Sigmoid colon (tissue), 4 donors: ENCODE measurements at regions not wholly inside any gene's neighbourhood (a gene's known extent, or its start where the extent isn't known, plus 50 kb on each side); places are given as distances from the start of the nearest gene placed in this dataset.

Source experiments
- EP300 ChIP-seq, 4 donors: sonication (generic); formaldehyde crosslinking; IDR thresholded peaks; one replicate each; pipeline ENCODE4 v1.6.1; 2017; ENCODE audit warnings: antibody characterized with exemption in 4 of 4
- POLR2A ChIP-seq, 2 donors: fragments of 450-650 bp; IDR thresholded peaks; one replicate each; pipeline ENCODE4 v1.6.1; 2016; ENCODE audit warnings: antibody characterized with exemption in 2 of 2, mild to moderate bottlenecking in 2 of 2, moderate library complexity in 2 of 2
- TF ChIP-seq, protein P1 (sequence below), 4 experiments: fragments of 450-650 bp in 3 of 4; fragments of 200-600 bp in 1 of 4; IDR thresholded peaks; one replicate each; pipeline ENCODE4 v1.5.1; 2016 to 2019; ENCODE audit warnings: antibody characterized with exemption in 4 of 4, mild to moderate bottlenecking in 3 of 4, moderate library complexity in 2 of 4

DNA sequence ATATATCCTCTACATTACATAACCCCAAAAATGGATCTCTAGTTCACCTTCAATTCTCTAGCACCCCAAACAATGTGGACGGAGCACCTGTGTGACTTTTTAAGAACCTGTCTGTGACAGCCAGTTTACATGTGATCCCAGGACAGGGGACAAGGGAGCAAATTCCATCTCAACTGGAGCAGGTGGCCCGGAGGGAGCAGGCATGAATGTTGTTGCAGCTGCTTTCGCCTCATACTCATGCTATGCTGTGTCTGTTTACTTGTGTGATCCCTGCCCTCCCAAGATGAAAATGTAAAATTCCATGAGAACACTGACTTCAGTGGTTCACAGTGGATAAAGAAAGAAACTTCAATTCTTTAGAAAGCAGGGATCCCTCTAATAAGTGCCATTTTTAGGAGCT, 600.3 kb downstream of the CDH26 start:
- no peak for TF ChIP-seq POLR2A (IDR thresholded peaks at IDR 0.05)
- TF ChIP-seq EP300 (IDR thresholded peaks at IDR 0.05), result no peak
- TF ChIP-seq, protein P1, sequence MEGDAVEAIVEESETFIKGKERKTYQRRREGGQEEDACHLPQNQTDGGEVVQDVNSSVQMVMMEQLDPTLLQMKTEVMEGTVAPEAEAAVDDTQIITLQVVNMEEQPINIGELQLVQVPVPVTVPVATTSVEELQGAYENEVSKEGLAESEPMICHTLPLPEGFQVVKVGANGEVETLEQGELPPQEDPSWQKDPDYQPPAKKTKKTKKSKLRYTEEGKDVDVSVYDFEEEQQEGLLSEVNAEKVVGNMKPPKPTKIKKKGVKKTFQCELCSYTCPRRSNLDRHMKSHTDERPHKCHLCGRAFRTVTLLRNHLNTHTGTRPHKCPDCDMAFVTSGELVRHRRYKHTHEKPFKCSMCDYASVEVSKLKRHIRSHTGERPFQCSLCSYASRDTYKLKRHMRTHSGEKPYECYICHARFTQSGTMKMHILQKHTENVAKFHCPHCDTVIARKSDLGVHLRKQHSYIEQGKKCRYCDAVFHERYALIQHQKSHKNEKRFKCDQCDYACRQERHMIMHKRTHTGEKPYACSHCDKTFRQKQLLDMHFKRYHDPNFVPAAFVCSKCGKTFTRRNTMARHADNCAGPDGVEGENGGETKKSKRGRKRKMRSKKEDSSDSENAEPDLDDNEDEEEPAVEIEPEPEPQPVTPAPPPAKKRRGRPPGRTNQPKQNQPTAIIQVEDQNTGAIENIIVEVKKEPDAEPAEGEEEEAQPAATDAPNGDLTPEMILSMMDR (IDR thresholded peaks at IDR 0.05), result no peak
